HG03378 (cell line): ENCODE measurements at regions not wholly inside any gene's neighbourhood (a gene's known extent, or its start where the extent isn't known, plus 50 kb on each side); places are given as distances from the start of the nearest gene placed in this dataset.
"Not testable (repeated sequence)": the region's sequence is repeated elsewhere in the genome, so short reads cannot be mapped to it uniquely, and the experiment has no call there.

Experiments used
- ATAC-seq: cut with Tn5 transposase; IDR thresholded peaks from one replicate; pipeline ENCODE4 v1.9.1; 2021; ENCODE audit warnings: mild to moderate bottlenecking, moderate library complexity; ENCODE audit not compliant: unreplicated experiment

DNA sequence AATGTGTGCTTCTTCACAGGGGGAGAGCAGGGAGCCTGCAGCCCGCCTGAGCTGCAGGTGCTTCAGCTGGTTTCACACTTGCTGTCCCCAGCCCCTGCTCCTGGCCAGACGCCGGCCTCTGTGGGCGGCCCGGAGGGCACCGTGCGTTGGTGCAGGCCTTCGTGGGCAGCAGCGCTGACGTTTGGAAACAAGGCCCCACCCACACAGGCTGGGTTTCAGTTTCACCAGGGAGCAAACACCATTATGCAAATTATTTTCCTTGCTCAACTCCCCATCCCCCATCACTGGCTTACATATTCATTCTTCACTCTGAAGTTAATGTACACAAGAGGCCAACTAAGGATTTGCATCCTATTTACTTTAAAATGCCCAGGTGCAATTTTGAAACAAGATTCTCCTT lies 343.2 kb downstream of the BCL2L11 start:
- ATAC-seq, result peak; percentile 85

DNA sequence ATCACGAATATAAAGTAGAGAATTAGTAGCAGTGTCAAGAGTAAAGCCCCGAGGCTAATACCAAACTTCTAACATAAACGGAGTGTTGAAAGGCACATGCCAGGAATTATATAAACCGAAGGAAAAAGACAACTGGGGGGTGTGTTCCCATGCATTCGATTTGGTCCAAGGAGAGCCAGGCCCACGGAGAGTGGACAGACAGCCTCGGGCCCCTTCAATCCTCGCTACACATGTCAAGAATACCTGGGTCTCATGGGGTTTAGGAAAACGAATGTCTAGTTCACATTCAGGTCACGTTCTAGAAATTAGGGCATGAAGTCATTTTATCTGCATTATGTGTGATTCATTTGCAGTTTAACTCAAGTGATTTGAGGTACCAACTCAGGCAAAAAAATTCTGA lies 343.7 kb downstream of the BCL2L11 start:
- not testable (repeated sequence) for ATAC-seq

DNA sequence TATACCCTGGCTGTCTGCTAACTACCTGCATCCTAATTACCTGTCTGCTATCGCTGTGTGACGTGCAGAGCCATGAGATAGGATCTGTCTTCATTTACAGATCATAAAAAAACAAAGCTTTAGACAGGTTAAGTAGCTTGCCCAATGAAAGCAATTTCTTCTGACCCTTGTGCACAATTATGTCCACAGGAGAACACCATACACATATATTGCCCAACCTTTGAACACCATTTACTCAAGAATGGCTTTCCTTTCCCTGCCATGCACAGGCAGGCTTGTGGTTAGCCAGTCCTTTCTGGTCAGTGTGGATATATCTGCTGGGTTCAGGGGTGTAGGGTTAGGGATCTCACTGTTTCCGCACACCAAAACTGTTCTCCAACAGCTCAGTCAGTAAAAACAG lies 344.8 kb downstream of the BCL2L11 start:
- not testable (repeated sequence) for ATAC-seq

DNA sequence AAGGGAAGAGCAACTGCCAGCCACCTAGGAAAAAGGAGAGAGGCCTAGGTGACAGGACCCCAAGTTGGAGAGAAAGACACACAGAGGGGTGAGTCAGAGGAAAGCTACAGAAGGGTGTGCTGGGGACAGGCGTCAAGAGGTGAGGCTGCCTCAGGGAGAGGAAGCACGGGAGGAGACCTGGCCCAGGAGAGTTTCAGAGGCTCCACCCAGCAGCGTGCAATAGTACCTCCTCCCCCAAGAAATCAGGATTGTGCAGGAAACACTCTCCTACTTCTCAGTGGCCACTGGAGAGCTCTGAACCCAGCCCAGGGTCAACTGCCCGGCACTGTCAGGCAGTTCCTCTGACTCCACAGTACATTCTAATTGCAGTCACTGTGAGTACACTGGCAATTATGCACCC lies 346.0 kb downstream of the BCL2L11 start:
- ATAC-seq, result not testable (repeated sequence)

DNA sequence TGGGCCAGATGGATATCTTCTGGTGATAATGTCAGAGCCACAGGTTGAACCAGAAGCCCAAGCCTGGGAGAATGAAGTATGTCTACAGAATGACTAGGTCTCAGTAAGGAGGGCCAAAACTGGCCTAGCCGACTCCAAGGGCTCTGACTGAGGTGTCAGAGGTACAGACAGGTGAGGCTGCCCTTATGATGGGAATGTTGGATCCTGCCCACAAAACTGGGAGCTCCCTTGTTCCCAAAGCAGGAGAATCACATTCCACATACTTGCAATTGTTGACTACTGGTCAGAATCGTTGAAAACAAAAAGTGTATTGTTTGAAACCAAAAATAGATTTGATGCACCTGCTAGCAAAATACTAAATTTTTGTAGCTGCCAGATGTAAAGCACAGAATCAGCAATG lies 350.2 kb downstream of the BCL2L11 start:
- not testable (repeated sequence) for ATAC-seq

DNA sequence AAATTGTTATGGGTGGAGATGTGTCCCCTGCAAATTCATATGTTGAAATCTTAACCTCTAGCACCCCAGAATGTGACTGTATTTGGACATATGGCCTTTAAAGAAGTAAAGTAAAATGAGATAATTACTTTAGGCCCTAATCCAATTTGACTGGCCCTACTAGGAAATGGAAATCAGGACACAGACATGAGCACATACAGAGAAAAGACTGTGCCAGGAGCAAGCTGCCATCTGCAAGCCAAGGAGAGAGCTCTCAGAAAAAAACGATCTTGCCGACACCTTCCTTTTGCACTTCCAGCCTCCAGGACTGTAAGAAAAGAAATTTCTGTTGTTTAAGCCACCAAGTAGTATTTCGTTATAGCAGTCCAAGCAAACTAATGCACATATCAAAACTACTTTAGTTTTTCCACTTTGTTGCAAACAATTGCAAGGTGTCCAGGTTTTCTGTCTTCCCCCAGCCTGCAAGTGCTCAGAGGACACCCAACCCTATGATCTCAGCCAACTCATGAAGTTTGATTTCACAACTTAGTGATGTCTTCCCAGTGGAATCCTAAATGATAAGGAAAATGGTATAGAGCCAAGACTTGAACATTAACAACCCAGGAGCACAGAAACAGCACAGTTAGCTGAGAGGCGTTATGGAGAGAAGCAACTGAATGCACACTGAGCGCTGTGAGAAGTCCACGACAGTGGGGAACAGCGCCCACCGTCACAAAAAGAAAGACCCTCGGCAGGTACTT lies 351.2 kb downstream of the BCL2L11 start:
- not testable (repeated sequence) for ATAC-seq

DNA sequence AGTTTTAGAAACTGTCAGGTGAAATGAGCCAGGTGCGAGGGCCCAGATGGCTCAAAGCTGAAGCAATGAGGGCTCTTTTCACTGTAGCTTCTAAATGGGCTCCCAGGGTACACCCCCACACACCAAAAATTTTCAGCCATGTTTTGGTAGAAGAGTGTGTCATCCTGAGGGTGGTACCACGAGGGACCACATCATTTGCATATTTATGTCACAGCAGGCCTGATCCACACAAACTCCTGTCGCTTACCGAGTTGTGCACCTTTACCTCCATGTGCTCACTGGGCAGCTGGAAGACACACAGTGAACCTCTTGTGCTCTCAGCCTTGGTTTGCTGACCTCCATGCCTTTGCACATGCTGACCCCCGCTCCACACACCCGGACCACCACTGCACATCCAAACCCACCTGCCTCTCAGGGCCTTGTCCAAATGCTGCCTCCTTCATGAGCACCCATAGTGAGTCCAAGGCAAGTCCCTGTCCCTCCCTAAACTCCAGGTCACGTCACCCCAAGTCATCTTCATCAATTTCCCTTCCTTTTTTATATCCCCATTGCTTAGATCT lies 352.2 kb downstream of the BCL2L11 start:
- ATAC-seq, result not testable (repeated sequence)

DNA sequence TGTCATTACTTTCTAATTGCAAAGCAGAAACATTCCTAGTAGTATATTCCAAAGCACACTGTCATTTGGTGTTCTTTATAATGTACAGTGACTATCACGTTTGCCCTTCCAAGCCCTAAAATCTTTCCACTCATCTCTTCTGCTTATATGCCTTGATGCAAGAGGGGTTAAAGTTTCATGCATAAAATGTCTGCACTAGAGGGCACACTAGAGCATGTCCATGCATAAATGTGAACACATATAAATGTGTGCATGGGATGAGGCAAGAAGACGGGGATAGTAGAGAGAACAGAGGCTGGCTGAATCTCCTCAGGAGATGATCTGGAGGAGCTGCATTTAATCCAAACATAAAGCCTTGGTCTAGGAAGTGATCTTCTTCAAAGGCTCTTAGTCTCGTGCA lies 352.8 kb downstream of the BCL2L11 start:
- ATAC-seq, result not testable (repeated sequence)

DNA sequence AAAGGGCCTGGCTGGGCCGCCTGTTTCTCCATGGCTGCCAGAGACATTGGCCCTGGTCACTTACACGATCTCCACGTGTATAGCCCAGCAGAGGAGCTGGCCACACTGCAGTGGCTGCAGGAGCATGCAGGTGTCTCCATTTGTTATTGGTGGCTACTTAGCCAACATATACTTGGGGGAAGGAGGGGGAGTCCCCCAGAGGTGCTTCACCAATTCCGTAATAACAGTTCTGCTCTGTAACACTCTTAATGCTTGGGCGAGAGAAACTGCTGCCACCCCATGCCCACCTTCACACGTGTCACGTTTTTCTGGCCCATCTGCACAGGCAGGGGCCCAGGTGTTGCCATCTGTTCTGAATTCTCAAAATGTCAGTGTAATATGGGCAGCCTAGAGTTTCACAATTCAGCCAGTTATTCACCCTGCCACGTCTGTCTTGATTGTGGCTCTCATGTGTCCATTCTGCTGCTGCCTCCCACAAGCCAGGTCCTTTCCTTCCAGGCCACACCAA lies 353.5 kb downstream of the BCL2L11 start:
- not testable (repeated sequence) for ATAC-seq

DNA sequence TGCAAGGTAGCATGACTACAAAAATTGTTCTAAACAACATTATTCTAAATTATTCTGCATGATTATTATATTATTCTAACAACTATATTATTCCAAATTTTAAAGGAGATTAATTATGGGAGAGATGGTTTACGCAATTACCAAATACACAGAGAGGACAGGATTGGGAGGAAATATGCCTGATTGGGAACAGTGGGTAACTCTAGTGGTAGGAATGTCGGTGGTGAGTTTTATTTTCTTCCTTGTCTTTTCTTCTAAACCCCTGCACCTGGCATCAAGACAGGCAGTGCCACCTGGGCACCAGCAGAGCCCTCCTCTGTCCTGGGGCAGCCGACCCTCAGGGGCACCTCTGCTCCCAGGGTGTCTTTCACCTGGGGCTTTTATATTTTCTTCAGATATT lies 357.6 kb downstream of the BCL2L11 start:
- ATAC-seq, result not testable (repeated sequence)

DNA sequence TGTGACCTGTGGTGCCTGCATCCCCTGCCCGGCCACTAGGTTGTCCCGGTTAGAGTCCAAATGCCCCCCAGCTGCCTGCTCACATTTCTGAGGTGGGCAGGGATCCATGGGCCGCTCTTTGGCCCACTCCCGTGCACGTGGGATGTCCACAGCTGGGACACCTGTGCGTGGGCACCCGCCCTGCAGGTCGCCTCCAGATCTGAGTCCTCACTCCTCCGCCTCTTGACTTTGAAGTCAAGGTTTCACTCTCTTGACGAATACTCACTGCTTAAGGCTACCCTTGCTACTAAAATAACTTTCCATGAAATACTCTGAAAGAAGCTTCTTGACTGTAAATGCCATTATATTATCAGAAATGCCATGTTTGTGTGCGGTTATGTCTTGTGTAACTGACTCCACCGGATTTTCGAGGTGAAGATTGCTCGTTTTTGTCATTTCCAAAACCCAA lies 358.2 kb downstream of the BCL2L11 start:
- ATAC-seq, result peak; percentile 54

DNA sequence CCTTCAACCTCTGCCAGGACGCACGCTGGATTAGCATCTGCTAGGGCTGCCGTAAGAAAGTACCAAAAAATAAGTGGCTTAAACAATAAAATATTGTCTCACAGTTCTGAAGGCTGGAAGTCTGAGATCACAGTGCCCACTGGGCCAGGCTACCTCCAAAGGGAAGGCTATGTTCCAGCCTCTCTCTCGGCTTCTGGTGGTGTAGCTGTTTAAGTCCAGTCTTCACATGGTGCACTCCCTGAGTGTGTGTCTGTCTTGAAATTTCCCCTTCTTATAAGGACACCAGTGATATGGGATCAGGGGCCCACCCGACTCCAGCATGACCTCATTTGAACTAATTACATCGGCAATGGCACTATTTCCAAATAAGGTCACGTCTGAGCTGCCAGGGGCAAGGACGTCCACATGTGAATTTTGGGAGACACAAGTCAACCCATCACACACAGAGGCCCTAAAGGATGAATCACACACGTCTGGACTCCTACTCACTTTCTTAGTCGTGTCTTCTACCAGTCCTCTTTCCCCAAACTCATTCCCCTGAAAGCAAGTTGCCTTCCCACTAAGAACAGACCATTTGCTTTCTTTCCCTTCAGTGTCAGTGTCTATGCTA lies 359.4 kb downstream of the BCL2L11 start:
- not testable (repeated sequence) for ATAC-seq

DNA sequence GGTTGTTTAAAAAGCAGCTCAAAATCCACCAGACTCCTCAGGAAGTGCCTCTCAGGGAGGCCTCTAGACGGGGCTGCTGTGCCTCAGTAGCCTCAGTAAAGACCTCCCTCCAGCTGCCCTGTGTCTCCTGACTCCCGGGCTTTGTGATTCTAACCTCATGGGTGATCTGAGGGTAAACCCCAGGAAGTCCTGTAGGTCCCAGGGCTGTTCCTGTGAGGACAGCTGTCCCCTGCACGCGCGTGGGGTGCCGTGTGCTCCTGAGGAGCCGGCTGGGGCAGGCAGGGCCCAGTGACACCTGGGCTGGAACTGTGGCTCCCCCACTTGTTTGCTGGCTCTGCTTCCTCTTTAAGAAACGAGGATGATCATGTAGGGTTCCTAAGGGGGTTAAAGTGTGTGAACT lies 359.9 kb downstream of the BCL2L11 start:
- ATAC-seq, result not testable (repeated sequence)

DNA sequence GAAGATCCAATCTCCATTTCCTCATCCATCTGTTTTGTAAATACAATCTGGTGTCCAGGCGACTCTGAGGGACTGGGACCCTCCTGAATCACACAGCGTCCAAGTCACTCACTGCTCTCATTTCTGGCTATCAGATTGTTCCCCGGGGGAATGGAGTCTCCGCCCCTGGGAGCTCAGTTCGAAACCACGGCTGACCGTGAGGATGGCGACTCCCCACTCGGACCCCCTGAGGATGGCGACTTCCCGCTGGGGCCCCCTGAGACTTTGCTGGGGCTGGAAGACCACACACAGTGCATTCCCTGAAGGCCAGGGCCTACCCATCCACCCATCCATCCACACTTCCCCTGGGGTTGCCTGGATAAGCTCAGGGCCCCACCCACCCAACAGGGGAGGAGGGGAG lies 360.5 kb downstream of the BCL2L11 start:
- not testable (repeated sequence) for ATAC-seq

DNA sequence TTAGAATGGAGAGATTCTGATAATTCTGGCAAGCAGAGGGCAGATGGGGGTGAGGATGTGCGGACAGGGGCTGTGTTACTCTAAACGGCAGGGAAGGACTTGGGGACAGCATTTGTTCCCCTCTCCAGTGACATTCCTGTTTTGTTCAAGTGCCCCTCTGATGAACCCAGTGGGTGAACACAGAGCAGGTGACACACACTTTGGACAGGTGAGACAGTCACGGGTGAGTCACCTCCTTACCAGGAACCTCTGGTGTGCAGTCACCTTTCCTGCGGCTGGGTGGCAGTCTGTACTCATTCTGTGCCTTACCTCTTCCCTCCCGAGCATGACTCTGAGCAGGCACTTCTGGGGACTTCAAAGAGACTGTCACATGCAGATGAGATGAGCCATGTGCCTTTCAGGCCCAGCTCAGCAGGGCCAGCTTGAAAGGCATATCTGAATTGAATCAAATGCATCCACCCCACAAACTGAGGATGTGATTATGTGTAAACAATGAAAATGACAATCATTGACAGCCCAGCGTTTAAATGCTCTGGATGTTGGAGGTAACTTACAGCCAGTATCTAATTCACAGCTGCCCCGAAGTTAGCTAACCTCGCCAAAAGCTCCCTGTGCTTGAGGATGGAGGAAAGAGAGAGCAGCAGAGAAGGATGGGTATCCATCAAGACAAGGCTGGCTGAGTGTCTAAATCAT lies 362.4 kb downstream of the BCL2L11 start:
- ATAC-seq, result peak; percentile 71

DNA sequence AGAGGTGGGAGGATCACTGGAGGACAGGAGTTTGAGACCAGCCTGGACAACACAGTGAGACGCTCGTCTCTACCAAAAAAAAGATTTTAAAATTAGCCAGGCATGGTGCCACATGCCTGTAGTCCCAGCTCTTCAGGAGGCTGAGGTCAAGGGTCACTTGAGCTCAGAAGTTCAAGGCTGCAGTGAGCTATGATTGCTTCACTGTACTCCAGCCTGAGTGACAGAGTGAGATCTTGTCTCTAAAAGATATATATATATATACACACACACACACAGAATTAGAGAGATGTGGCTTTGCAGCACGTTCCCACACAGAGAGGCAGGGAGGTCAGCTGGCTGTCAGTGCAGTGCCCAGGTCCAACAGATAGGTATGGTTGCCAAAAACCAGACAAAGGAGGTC lies 363.4 kb downstream of the BCL2L11 start:
- ATAC-seq, result not testable (repeated sequence)

DNA sequence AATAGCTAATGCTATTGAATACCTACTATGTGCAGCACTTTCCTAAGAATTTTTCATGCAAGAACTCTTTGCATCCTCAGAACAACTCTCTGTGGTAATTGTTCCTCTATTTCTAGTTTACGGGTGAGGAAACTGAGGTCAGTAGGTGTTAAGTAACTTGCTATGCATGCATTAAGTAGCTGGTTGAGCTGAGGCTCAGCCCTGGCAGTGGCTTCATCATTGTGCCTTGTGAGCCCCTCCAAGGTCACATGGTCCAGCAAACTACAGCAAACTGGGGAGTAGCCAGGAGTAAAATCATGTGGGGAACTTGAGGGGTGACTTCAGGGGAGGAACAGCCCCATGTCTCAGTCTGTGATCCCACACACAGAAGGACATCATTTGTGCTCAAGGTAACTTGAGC lies 365.2 kb downstream of the BCL2L11 start:
- not testable (repeated sequence) for ATAC-seq

DNA sequence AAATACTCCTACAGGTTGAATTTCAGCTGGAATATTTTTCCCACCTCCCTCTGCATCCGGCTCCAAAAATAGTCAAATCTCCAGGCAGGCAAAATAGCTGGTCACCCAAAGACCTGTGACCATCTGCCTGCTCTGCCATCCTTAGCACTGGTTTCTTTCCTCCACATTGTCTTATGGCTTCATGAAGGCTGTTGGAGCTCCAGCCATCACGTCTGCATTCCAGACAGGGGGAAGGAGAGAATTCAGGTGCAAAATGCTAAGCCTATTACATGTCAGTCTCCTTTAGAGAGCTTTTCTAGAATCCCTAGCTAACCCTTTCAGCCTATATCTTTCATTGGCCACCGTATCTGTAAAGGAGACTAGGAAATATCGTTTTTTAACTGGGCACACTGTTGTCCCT lies 367.7 kb downstream of the BCL2L11 start:
- ATAC-seq, result not testable (repeated sequence)

DNA sequence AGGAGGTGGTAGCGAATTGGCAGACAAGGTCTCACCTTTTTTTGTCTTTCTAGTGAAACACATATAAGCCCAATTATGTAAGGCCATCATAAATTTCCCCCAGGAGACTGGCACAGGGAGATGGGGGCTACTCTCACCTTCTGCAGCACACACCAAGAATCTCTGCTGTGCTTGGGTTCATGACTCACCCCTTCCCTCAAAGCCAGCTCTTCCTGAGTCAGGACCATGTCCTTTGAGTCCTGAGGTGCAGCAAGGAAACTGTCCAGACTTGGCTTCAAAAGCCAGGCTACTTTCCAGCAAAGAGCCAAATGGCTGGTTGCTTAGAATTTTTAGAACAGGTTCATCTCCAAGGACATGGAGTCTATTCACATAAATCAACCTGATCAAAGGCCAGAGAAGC lies 368.7 kb downstream of the BCL2L11 start:
- ATAC-seq, result not testable (repeated sequence)

DNA sequence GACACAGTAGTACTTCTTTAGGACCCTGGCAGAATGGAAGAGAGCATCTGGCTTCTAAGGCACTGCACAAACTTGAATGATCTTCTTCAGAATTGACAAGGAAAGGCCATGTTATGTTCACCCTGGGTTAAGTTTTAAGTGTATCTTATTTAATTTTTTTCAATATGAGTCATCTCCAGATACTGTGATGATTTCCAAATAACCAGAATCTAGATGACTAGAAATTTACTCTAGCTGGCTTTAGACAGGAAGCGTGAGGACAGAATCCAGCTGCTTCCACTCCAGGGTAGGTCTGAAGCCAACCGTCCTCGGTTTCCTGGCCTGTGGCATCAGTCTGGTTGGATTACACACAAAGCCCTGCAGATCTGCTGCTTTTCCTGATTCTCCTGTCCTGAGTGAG lies 370.5 kb downstream of the BCL2L11 start:
- not testable (repeated sequence) for ATAC-seq

DNA sequence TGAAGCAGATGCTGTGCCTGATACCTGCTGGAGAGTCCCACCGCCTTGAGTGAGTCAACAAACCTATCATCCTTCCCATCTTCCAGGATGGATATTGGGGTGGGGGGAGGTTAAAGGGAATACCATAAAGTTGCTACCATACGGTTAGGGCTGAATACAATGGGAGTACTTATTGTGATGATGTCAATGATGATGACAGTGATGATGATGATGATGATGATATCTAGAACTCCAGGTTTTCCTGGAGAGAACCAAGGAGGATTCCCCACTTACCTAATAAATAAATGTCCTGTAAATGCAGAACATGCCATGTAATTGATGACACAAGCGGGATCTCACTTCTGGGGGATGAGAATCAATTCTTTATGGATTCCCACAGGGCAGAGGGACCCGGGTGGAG lies 370.9 kb downstream of the BCL2L11 start:
- ATAC-seq, result not testable (repeated sequence)
